HG03097 (cell line): ENCODE measurements at regions not wholly inside any gene's neighbourhood (a gene's known extent, or its start where the extent isn't known, plus 50 kb on each side); places are given as distances from the start of the nearest gene placed in this dataset.

ENCODE experiments used
- ATAC-seq: cut with Tn5 transposase; IDR thresholded peaks from one replicate; pipeline ENCODE4 v1.9.1; 2021; ENCODE audit not compliant: unreplicated experiment, low FRiP score

GRCh38 chr3:144197582-144197981, 226.0 kb downstream of the DIPK2A start:
- ATAC-seq: no peak

- ATAC-seq: no peak
Observed at GRCh38 chr3:144200004-144200403, 228.4 kb downstream of the DIPK2A start.

GRCh38 chr3:144200466-144200865, 228.8 kb downstream of the DIPK2A start:
- no peak for ATAC-seq

GRCh38 chr3:144221761-144222160, 250.1 kb downstream of the DIPK2A start:
- ATAC-seq: no peak

- no peak for ATAC-seq
Observed at GRCh38 chr3:144229330-144229729, 257.7 kb downstream of the DIPK2A start.

GRCh38 chr3:144229953-144230352, 258.3 kb downstream of the DIPK2A start:
- ATAC-seq: no peak

- no peak for ATAC-seq
Observed at GRCh38 chr3:144235489-144235888, 263.9 kb downstream of the DIPK2A start.

GRCh38 chr3:144237351-144237750, 265.7 kb downstream of the DIPK2A start:
- ATAC-seq: no peak

- no peak for ATAC-seq
Observed at GRCh38 chr3:144241404-144241803, 269.8 kb downstream of the DIPK2A start.

- ATAC-seq: no peak
Observed at GRCh38 chr3:144242747-144243146, 271.1 kb downstream of the DIPK2A start.

GRCh38 chr3:144244662-144245061, 273.0 kb downstream of the DIPK2A start:
- no peak for ATAC-seq

GRCh38 chr3:144252896-144253295, 281.3 kb downstream of the DIPK2A start:
- no peak for ATAC-seq

- no peak for ATAC-seq
Observed at GRCh38 chr3:144257381-144257780, 285.8 kb downstream of the DIPK2A start.

GRCh38 chr3:144259267-144259666, 287.6 kb downstream of the DIPK2A start:
- no peak for ATAC-seq

GRCh38 chr3:144263706-144264105, 292.1 kb downstream of the DIPK2A start:
- no peak for ATAC-seq

- no peak for ATAC-seq
Observed at GRCh38 chr3:144264350-144264749, 292.7 kb downstream of the DIPK2A start.

- ATAC-seq: no peak
Observed at GRCh38 chr3:144264794-144265193, 293.2 kb downstream of the DIPK2A start.

- no peak for ATAC-seq
Observed at GRCh38 chr3:144265542-144266100, 294.0 kb downstream of the DIPK2A start.

- peak; percentile 58 for ATAC-seq
Observed at GRCh38 chr3:144270100-144270499, 298.5 kb downstream of the DIPK2A start.

GRCh38 chr3:144272680-144273079, 301.1 kb downstream of the DIPK2A start:
- ATAC-seq: no peak

- no peak for ATAC-seq
Observed at GRCh38 chr3:144273601-144274000, 302.0 kb downstream of the DIPK2A start.

- no peak for ATAC-seq
Observed at GRCh38 chr3:144275005-144275404, 303.4 kb downstream of the DIPK2A start.

- no peak for ATAC-seq
Observed at GRCh38 chr3:144282313-144282712, 310.7 kb downstream of the DIPK2A start.
